ENCODE measurements at regions not wholly inside any gene's neighbourhood (a gene's known extent, or its start where the extent isn't known, plus 50 kb on each side); places are given as distances from the start of the nearest gene placed in this dataset.

DNA sequence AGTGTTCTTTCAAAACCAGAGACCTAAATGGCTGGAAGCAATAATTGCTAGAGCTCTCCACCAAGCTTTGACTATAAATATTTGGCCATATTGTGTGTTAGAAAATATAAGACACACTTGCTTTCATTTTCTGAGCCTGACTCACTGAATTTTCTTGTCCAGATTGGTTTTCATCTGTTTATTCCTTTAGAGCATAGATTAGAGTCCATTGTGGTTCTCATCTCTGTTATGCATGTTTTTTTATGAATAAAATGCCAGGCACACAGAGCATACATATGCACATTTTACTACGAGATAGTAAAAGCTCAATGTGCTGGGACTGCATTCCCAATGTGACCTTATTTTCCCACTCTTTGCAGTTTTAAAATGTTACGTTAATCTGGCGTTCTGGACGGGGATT, 115.3 kb upstream of the MLIP start:
- no peak overlapping the region for H3K56ac ChIP-seq (replicated peaks; ENCODE audit: insufficient read length, low read depth, low read length)
- CTCF ChIA-PET (ENCODE audit: partially characterized antibody) = interaction anchor here (1.2 to 2.4 kb wide), 3 partner anchors 9 to 249 kb away, joined by 3 to 23 read pairs (median 3); no protein-coding TSS in a partner anchor
- no peak for FAIRE-seq

More for the DNA sequence above, 115.3 kb upstream of the MLIP start:
- H3K4me3 ChIP-seq (ENCODE audit: extremely low read depth in 1 of 4, insufficient read depth in 2 of 4, low read depth in 3 of 4, low read length in 4 of 4) = no peak overlapping the region
- H2BK15ac ChIP-seq (ENCODE audit: low read length) = no peak overlapping the region
- H4K5ac ChIP-seq (ENCODE audit: insufficient read length, low read depth, low read length) = no peak overlapping the region
- H3K23ac ChIP-seq (ENCODE audit: insufficient read length) = no peak overlapping the region
- H3K23me2 ChIP-seq (ENCODE audit: low read depth, low read length) = no peaks in the 10 kb centered on the region
- no peak overlapping the region for H3K27ac ChIP-seq (ENCODE audit: low read depth, low read length)
- POLR2A ChIA-PET (ENCODE audit: partially characterized antibody) = no interaction called here
- no peak overlapping the region for H4K91ac ChIP-seq (replicated peaks; ENCODE audit: insufficient read length, low read length)
- H3K14ac ChIP-seq (ENCODE audit: insufficient read length) = no peak overlapping the region
- H3K4me1 ChIP-seq (replicated peaks in 1 of 4; ENCODE audit: control insufficient read depth in 3 of 4, insufficient read depth in 4 of 4, low read length in 3 of 4) = no peaks in the 10 kb centered on the region
- H4K20me1 ChIP-seq (replicated peaks in 1 of 2; ENCODE audit: control insufficient read depth in 1 of 2, insufficient read depth in 2 of 2, low read length in 2 of 2) = no peaks in the 10 kb centered on the region
- H3K79me2 ChIP-seq (ENCODE audit: control insufficient read depth in 1 of 2, insufficient read depth in 2 of 2, low read length in 2 of 2) = no peaks in the 10 kb centered on the region
- TF ChIP-seq FOSL1 (IDR thresholded peaks at IDR 0.05; ENCODE audit: insufficient read depth, low read depth, low read length) (no peak), SP2 (IDR thresholded peaks at IDR 0.05; ENCODE audit: low read length) (no peak), BACH1 (IDR thresholded peaks at IDR 0.05; ENCODE audit: low read length) (no peak), HDAC2 (IDR thresholded peaks at IDR 0.05; ENCODE audit: borderline replicate concordance in 1 of 2, low read depth in 2 of 2, low read length in 2 of 2) (no peak), TBP (IDR thresholded peaks at IDR 0.05; ENCODE audit: low read depth, low read length) (no peak), JUN (IDR thresholded peaks at IDR 0.05; ENCODE audit: low read depth, low read length) (no peak), YY1 (IDR thresholded peaks at IDR 0.05; ENCODE audit: low read depth, low read length) (no peak), SUZ12 (IDR thresholded peaks at IDR 0.05; ENCODE audit: low read length) (no peak)
- TF ChIP-seq, protein P1, sequence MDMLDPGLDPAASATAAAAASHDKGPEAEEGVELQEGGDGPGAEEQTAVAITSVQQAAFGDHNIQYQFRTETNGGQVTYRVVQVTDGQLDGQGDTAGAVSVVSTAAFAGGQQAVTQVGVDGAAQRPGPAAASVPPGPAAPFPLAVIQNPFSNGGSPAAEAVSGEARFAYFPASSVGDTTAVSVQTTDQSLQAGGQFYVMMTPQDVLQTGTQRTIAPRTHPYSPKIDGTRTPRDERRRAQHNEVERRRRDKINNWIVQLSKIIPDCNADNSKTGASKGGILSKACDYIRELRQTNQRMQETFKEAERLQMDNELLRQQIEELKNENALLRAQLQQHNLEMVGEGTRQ (IDR thresholded peaks at IDR 0.05; ENCODE audit: low read length) = no peak
- TF ChIP-seq, protein P2, sequence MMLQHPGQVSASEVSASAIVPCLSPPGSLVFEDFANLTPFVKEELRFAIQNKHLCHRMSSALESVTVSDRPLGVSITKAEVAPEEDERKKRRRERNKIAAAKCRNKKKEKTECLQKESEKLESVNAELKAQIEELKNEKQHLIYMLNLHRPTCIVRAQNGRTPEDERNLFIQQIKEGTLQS (IDR thresholded peaks at IDR 0.05; ENCODE audit: insufficient read depth, low read depth, low read length) = no peak
- H2BK120ac ChIP-seq (replicated peaks; ENCODE audit: low read depth, low read length) = no peak overlapping the region
- no peak overlapping the region for H2AK5ac ChIP-seq (ENCODE audit: low read depth, low read length)
- H3K9me3 ChIP-seq (ENCODE audit: insufficient read depth in 2 of 2, low read depth in 1 of 2, low read length in 1 of 2) = no peaks in the 10 kb centered on the region
- DNase-seq (ENCODE audit: low read depth in 1 of 2, low spot score in 2 of 2) = no peak
- no peak overlapping the region for H2BK20ac ChIP-seq (ENCODE audit: low read length)
- no peak overlapping the region for H3K4me2 ChIP-seq (ENCODE audit: insufficient read depth in 1 of 2, low read depth in 2 of 2, low read length in 2 of 2)
- H2AFZ ChIP-seq (ENCODE audit: low read length) = no peak overlapping the region
- H3K79me1 ChIP-seq (ENCODE audit: low read depth, low read length) = no peaks in the 10 kb centered on the region
- no peak overlapping the region for H3K4ac ChIP-seq (replicated peaks; ENCODE audit: insufficient read length, low read depth, low read length)
- H3K27me3 ChIP-seq (replicated peaks in 1 of 4; ENCODE audit: control insufficient read depth in 3 of 4, extremely low read depth in 1 of 4, insufficient read depth in 3 of 4, low read length in 3 of 4) = peaks cover 0 to 1% (median 0%) of the 10 kb centered on the region in 4 experiments; a peak in 1 of 7 replicates
- no peak overlapping the region for H2BK5ac ChIP-seq (ENCODE audit: low read depth, low read length)
- H4K8ac ChIP-seq (ENCODE audit: extremely low read depth, insufficient read depth, low read length) = no peak overlapping the region
- H3K18ac ChIP-seq (ENCODE audit: extremely low read depth, low read length) = no peak overlapping the region
- no peak overlapping the region for H3K9ac ChIP-seq (replicated peaks in 1 of 4; ENCODE audit: extremely low read depth in 1 of 4, low read depth in 3 of 4, low read length in 3 of 4)
- no peak overlapping the region for H2BK12ac ChIP-seq (ENCODE audit: low read depth, low read length)
- 87% methylated on average over 4 of the region's 4 CpGs; no CpG with 5 or more reads in 1 of the 2 experiments for WGBS, 2 experiments (ENCODE audit: extremely low coverage in 1 of 2, insufficient coverage in 1 of 2, insufficient read length in 1 of 2, insufficient replicate concordance in 2 of 2, low coverage in 1 of 2, low lambda C conversion rate in 2 of 2, missing lambda C conversion rate in 1 of 2)
- H3K36me3 ChIP-seq (ENCODE audit: control insufficient read depth in 2 of 4, insufficient read depth in 4 of 4, low read length in 3 of 4) = no peaks in the 10 kb centered on the region

Data from H1 (cell line).